PC-9 (cell line): ENCODE measurements at regions not wholly inside any gene's neighbourhood (a gene's known extent, or its start where the extent isn't known, plus 50 kb on each side); places are given as distances from the start of the nearest gene placed in this dataset.

Experiments used
- EZH2 ChIP-seq: fragments of 200-600 bp; sonication (generic); IDR thresholded peaks from 2 replicates; pipeline ENCODE4 v1.8.0; 2017; ENCODE audit warnings: antibody characterized with exemption, low read depth
- TF ChIP-seq, protein P1 (sequence below): fragments of 200-600 bp; sonication (generic); conservative IDR thresholded peaks from 2 replicates; pipeline ENCODE4 v1.6.1; 2017; ENCODE audit warnings: mixed run types, antibody characterized with exemption, mild to moderate bottlenecking, moderate library complexity

DNA sequence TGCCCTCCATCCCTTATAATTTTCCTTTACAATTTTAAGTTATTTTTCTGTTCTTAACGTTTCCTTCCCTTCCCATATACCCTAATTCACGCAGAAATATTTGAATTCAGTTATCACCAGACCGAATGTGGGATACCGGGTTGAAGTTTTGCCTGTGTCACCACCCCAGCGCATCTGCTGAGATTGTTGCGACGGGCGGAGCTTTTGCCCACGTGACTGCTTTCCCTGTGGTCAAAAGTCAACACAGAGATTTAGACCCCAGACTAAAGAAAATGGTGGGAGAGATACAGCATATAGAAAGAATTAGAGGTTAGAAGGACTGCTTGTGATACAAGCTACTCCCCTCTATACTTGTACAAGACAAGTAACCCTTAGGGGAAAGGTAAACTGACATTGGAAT is 326.4 kb upstream of the CTNND2 start:
- no peak for TF ChIP-seq EZH2
- TF ChIP-seq, protein P1, sequence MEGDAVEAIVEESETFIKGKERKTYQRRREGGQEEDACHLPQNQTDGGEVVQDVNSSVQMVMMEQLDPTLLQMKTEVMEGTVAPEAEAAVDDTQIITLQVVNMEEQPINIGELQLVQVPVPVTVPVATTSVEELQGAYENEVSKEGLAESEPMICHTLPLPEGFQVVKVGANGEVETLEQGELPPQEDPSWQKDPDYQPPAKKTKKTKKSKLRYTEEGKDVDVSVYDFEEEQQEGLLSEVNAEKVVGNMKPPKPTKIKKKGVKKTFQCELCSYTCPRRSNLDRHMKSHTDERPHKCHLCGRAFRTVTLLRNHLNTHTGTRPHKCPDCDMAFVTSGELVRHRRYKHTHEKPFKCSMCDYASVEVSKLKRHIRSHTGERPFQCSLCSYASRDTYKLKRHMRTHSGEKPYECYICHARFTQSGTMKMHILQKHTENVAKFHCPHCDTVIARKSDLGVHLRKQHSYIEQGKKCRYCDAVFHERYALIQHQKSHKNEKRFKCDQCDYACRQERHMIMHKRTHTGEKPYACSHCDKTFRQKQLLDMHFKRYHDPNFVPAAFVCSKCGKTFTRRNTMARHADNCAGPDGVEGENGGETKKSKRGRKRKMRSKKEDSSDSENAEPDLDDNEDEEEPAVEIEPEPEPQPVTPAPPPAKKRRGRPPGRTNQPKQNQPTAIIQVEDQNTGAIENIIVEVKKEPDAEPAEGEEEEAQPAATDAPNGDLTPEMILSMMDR: no peak
